GM21447 (cell line): ENCODE measurements at regions not wholly inside any gene's neighbourhood (a gene's known extent, or its start where the extent isn't known, plus 50 kb on each side); places are given as distances from the start of the nearest gene placed in this dataset.
"Not testable (repeated sequence)": the region's sequence is repeated elsewhere in the genome, so short reads cannot be mapped to it uniquely, and the experiment has no call there.

Experiments
- ATAC-seq: cut with Tn5 transposase; IDR thresholded peaks from one replicate; pipeline ENCODE4 v1.9.1; 2021; ENCODE audit not compliant: unreplicated experiment

GRCh38 chr5:61215996-61216395 is 53.7 kb upstream of the SMIM15 start:
- no peak for ATAC-seq

DNA sequence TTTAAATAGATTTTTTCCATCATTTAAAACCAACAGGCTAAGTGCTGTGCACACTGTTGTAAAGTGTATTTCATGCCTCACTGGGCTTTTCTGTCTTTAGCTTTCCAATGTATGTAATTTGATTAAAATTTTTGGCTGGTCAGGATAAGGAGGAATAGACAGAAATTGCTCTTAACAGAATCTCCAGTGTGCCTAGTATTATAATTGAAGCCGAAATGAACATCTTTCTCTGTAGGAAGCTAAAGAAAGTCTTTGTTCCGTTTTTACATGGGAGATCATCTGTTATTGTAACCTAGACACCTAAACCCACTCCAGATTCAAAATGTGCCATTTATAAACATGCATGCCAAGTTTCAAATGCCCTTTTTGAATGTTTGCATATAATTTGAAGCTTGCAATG is 54.5 kb upstream of the SMIM15 start:
- no peak for ATAC-seq

DNA sequence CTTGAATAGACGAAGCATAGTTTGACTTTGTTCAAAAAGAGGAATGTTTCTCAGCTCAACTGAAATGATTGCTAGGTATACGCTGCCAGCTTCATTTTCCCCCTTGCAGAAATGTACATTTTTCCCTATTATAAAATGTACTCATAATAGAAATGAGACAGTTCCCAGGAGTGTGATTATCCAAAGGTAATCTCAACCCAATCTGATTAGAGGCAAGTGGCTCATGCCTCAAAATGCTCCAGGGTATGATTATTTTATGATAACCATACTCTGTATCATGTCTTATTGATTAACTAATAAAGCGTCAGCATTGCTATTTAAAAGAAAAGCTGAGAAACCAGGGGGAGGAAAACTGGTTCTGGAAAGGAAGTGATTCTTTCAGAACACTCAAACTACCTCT is 54.9 kb upstream of the SMIM15 start:
- no peak for ATAC-seq

DNA sequence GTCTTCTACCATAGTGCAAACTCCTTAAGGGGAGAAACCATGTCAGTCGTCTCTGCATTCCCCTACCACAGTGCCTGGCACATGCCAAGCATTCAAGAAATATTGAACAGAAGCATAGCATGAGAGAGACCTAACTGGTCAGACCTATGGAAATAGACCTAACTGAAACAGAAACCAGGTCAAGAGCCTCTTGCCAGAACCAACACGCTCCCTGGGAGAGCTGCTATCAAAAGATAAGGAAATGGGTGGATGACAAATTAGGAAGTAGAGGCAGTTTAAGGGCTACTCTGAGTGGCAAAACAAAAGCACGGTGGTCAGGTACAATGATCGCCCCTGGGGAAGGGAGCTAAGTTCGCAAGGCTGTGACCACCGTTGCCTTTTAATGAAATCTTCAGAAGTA is 66.0 kb upstream of the SMIM15 start:
- no peak for ATAC-seq

DNA sequence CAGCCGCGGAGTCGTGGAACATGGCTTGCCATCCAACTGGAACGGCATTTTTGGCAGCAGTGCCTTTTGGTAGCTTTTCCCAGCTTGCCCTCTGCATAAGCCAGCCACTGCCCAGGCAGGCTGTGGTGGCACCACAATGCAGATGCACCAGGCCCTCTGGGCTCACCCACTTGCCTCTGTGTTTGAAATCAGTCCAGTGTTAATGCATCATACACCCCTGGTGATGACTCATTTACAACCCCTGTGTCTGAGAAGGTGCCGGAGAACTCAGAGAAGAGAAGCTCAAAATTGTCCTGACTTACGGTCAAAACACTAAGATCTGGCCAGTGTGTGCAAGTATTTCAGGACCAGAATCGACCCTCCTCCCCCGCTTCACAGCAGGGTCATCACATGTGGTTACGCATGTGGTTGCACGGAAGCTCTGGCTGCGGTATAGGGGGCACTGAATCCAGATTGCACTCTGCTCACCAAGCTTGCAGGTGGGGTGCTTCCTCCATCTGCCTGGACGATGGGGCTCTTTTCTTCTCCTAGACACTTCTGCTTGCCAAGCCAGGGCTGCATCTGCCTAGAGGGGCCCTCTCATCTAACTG is 66.5 kb upstream of the SMIM15 start:
- ATAC-seq = peak; percentile 42

DNA sequence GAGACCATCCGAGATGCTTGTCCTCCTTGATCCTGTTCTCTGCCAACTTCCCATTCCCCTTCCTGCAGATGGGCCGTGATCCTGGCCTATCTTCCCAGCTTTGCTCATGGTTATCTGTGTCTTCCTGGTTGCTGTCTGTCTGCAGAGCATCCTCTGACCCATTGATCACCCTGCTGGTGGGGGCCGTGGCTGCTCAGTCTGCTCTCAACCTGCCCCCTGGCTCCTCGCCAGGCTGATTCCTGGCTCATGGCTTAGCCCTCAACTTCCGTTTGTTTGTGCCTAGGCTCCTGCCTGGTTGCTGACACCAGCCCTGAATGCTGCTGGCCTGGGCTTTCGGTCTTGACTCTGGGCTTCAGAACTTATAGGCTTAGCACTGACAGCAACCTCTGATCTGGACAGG is 67.1 kb upstream of the SMIM15 start:
- ATAC-seq = no peak

DNA sequence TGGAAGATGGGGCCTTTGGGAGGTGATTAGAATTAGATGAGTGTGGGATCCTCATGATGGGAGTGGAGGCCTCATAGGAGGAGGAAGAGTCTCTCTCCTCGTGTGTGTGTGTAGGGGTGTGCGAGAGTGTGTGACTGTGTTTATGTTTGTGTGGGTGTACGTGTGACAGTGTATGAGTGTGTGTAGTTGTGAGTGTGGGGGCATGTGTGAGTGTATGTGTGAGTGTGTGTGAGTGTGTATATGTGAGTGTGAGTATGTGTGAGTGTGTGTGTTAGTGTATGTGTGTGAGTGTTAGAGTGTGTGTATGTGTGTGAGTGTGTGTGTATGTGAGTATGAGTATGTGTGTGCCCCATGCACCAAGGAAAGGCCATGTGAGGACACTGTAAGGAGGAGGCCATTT is 68.2 kb upstream of the SMIM15 start:
- ATAC-seq = no peak

DNA sequence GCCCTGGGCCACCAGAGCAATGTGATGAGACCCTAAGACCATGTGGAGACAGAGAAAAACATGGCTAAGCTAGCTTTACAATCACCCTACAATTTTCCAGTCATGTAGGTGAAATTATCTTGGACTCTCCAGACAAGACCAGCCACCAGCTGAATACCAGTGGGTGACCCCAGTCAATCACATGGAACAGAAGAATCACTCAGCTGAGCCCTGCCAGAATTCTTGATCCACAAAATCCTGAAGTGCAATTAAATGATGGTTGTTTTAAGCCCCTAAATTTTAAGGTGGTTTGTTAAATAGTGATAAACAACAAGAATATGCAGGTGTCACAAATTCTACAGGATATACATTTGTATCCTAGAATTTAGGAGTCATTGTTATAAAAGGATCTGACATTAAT is 69.5 kb upstream of the SMIM15 start:
- ATAC-seq = no peak

DNA sequence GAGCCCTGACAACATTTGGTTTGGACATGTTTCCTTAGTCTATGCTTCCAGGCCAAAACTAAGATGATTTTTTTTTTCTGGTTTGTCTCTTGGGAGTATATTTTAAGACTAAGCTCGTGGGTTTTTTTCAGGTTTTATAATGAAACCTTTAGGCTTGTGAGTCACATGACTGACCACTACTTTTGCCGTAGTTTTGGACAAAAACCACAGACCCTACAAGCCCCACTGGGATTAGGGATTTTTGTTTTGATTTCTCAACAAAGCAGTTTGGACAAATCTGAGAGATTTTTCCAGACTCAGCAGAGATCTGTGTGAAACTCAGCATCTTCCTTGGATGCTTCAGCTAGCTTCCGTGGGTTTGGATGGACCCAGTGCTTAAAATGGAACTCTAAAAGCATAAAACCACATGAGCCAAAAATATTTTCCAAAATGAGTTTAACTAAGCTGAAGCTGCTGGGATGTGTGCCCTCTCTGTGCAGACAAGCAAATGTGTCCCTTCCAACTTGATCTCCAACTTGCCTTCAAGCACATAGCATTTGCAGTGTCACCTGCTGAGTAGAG is 70.3 kb upstream of the SMIM15 start:
- ATAC-seq = no peak

- no peak for ATAC-seq
Observed at GRCh38 chr5:61234019-61234418, 71.8 kb upstream of the SMIM15 start.

- ATAC-seq = not testable (repeated sequence)
Observed at GRCh38 chr5:61236715-61237114, 74.4 kb upstream of the SMIM15 start.

DNA sequence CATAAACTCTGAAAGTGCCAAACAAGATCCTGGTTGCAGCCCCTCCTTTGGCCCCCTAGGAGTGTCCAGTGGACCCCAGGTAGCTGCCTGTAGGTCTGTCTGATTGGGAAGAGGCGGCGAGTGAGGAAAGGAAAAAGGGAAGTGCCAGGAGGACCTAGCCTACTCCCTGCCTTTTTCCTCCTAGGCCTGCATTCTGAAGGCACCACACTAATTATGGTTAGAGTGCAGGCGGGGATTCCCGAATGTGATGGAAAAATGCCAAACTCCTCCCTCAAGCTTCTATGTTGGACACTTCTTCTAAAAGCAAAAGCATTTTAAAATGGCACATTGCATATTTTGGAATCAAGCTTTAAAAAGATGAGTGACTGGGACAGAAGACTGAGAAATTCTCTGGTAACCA is 83.2 kb upstream of the SMIM15 start:
- no peak for ATAC-seq

DNA sequence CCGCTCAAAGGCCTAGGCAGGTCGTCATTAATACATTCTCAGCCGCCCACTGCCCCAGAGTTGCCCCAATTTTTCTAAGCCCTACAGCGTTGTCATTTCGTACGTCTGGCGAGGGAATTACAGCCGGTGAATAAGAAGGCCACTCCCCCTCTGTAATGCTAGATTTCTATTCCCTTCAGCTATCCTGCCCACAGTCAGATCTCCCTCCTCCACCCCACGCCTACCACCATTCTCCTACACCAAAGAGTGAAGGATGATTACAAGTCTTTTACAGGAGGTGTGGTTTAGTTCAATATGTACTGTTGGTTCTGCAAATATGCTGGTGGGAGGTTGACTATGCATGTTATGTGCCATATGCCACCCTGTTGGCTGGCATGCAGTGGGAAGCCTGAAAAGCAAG is 83.7 kb upstream of the SMIM15 start:
- no peak for ATAC-seq

DNA sequence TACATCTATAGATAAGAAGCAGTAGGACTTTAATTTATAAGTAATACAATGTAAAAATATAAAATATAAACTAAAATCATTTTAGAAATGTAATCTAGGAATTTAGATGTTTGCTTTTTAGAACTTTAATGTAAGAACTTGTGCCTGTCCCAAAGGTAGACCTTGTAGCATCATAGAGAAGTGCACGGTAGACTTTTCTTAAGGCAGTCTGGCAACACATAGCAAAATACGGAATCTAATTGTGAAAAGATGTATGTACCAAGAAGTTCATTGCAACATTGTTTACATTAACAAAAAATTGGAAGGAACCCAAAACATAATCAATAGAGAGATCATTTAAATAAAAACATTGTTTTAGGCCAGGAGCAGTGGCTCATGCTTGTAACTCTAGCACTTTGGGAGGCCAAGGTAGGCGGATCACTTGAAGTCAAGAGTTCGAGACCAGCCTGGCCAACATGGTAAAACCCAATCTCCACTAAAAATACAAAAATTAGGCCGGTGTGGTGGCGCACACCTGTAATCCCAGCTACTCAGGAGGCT is 84.6 kb upstream of the SMIM15 start:
- no peak for ATAC-seq

GRCh38 chr5:61251874-61252642 is 80.0 kb upstream of the ZSWIM6 start:
- ATAC-seq = no peak

GRCh38 chr5:61252643-61252925 is 79.5 kb upstream of the ZSWIM6 start:
- no peak for ATAC-seq

- ATAC-seq = no peak
Observed at GRCh38 chr5:61253547-61253946, 78.5 kb upstream of the ZSWIM6 start.

GRCh38 chr5:61254969-61255555 is 77.0 kb upstream of the ZSWIM6 start:
- ATAC-seq = no peak

GRCh38 chr5:61256474-61256873 is 75.6 kb upstream of the ZSWIM6 start:
- ATAC-seq = no peak

DNA sequence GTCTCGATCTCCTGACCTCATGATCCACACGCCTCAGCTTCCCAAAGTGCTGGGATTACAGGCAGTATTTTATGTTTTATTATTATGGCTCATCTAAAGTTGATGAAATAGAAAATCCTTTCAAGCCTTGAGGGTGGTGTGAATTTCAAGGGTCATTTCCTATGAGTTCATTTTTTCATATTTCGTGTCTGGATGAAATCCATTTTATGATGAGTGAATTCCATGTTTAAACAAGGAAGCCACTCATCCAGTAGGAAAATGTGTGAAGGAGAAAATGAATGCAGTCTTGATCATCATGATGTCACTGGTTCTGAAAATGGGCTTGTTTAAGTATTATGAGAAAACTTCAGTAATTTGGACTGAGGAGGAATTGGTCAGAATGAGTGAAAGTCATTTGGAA is 74.6 kb upstream of the ZSWIM6 start:
- no peak for ATAC-seq

DNA sequence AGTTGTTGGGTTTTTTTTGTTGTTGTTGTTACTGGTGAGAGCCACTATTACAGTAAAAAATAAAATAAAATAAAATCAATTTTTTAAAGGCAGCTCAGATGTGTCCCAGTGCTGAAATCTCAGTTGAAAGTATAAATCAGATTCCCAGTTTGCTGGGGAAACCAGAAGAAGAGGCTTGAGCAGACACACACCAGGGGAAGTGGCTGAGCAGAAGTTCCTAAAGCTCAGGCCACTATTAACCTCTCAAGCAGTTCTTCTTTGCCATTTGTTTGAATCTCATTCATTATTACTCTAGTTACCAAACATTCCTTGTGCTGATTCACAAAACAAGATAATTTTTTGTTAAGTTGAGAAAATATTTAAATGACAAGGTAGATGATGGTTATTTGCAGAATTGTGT is 70.9 kb upstream of the ZSWIM6 start:
- no peak for ATAC-seq

GRCh38 chr5:61262080-61262479 is 70.0 kb upstream of the ZSWIM6 start:
- ATAC-seq = no peak
